Stimulated activated memory B cell treated with anti-CD40 and anti-IgM and Interleukin-4, amounts not matched to agents 10 μg/mL and 1 μg/mL and 100 μg/mL, for 72 hours (primary cell): ENCODE measurements at regions not wholly inside any gene's neighbourhood (a gene's known extent, or its start where the extent isn't known, plus 50 kb on each side); places are given as distances from the start of the nearest gene placed in this dataset.

Source experiments
- ATAC-seq: fragments of 150-1000 bp; cut with Tn5 transposase; 2 replicates; pipeline ENCODE4 v1.10.0; 2021
- H3K27ac Mint-ChIP-seq: one replicate; pipeline ENCODE4 v1.8.0; 2022; ENCODE audit warnings: mild to moderate bottlenecking, mixed read lengths
- H3K27me3 Mint-ChIP-seq: one replicate; pipeline ENCODE4 v1.8.0; 2022; ENCODE audit warnings: mixed read lengths
- H3K36me3 Mint-ChIP-seq: one replicate; pipeline ENCODE4 v1.8.0; 2022; ENCODE audit warnings: mixed read lengths
- H3K4me1 Mint-ChIP-seq: one replicate; pipeline ENCODE4 v1.8.0; 2022; ENCODE audit warnings: mixed read lengths
- H3K4me3 Mint-ChIP-seq: one replicate; pipeline ENCODE4 v1.8.0; 2022; ENCODE audit warnings: mild to moderate bottlenecking, moderate library complexity, mixed read lengths
- H3K9me3 Mint-ChIP-seq: one replicate; pipeline ENCODE4 v1.8.0; 2022; ENCODE audit warnings: mixed read lengths

DNA sequence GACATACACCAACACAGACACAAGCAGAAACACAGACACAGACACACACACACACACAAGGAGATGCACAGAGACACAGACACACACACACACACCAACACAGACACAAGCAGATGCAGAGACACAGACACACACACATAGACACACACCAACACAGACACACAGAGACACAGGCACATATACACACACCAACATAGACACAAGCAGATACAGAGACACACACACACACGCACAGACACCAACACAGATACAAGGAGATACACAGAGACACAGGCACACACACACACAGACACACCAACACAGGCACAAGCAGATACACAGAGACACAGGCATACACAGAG, 347.2 kb upstream of the KLF6 start:
- H3K36me3 Mint-ChIP-seq = no peaks in the 10 kb centered on the region
- H3K9me3 Mint-ChIP-seq = no peaks in the 10 kb centered on the region
- H3K27ac Mint-ChIP-seq = no peak overlapping the region
- no peaks in the 10 kb centered on the region for H3K27me3 Mint-ChIP-seq
- peaks cover 27% of the 10 kb centered on the region for H3K4me1 Mint-ChIP-seq
- ATAC-seq = no peak
- H3K4me3 Mint-ChIP-seq = no peak overlapping the region

DNA sequence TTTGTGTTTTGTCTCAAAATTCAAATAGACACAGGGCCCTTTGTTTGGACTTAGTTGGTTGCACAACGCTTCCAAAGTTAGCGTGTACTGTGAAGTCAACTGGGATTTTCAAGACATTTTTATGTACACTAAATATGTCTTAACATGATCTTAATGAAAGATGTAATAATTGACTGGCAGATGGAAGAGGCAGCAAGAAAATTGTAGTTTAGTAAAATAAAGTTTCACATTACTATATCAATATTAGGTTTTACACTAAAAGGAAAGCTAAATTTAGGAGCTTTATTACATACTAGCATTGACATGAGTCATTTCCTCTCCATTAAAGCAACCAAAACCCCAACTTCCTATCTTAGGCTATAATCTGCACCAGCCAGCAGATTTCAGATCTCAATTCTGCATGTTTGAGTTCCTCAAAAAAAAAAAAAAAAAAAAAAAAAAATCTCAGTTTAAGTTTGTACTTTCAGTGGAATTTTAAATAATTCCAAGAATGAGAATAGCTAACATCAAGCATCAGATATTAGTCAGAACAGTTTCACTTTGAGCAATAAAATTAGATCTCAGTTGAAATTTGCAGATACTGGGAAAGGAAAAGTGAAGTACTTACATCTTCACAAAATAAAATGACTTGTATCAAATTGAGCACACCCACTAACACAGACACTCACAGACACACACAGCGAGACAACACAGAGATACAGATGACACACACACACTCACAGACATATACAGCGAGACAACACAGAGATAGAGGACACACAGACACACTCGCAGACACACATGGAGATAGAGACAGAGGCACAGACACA, 346.6 kb upstream of the KLF6 start:
- no peak overlapping the region for H3K27ac Mint-ChIP-seq
- peak; percentile 83 for ATAC-seq
- H3K27me3 Mint-ChIP-seq = no peaks in the 10 kb centered on the region
- H3K4me3 Mint-ChIP-seq = no peak overlapping the region
- H3K9me3 Mint-ChIP-seq = peaks cover under 1% of the 10 kb centered on the region
- H3K4me1 Mint-ChIP-seq = peaks cover 30% of the 10 kb centered on the region
- H3K36me3 Mint-ChIP-seq = no peaks in the 10 kb centered on the region

DNA sequence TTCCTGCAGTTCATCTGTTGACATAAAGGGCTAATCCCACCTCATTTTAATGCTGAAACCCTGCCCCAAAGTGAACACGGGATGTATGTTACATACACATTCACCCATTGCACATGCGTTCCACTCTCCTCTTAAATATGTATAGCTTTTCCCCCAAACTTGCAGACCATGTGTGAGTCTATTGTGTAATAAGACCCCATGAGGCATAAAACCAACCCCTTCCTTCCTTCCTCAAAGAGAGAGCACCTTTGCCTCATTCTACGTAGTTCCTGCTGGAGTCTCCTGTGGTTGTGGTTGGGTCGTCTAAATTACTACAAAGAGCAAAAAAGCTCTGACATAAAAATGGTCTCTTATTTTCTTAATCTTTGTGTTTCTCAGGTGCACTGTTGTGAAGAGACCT, 345.7 kb upstream of the KLF6 start:
- no peak overlapping the region for H3K27ac Mint-ChIP-seq
- H3K4me3 Mint-ChIP-seq = no peak overlapping the region
- ATAC-seq = no peak
- no peaks in the 10 kb centered on the region for H3K27me3 Mint-ChIP-seq
- H3K9me3 Mint-ChIP-seq = peaks cover 5% of the 10 kb centered on the region
- no peaks in the 10 kb centered on the region for H3K36me3 Mint-ChIP-seq
- H3K4me1 Mint-ChIP-seq = peaks cover 30% of the 10 kb centered on the region

DNA sequence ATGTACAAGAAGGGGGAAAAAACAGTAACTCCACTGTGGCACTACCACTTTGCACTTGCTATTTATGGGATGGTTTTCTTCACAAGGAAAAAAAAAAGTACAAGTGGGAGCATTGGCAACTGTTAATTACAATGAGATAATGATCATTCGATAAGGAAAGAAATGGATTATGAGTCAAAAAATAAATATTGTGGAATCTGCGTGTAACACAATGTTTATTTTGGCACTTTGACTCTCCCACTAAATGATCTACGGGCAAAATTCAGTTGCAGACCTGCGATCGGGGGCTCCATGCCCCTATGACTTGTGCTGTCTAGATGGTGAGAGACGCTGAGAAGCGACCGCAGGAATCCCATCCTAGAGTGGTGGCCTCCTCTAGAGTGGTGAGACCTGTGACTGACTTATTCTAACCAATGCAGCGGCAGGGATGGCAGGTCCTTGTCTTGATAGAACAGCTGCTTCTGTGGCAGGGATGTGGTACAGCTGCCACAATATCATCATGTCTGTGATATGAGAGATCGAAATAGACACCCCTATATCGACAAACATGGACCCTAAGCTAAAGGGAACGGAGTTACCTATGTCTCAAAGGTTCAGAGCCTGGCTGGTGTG, 345.0 kb upstream of the KLF6 start:
- Mint-ChIP-seq H3K9me3 (peaks cover 6% of the 10 kb centered on the region), H3K4me1 (peaks cover 23% of the 10 kb centered on the region), H3K36me3 (peaks cover 4% of the 10 kb centered on the region), H3K27ac (no peak overlapping the region), H3K27me3 (no peaks in the 10 kb centered on the region), H3K4me3 (no peak overlapping the region)
- ATAC-seq = no peak

DNA sequence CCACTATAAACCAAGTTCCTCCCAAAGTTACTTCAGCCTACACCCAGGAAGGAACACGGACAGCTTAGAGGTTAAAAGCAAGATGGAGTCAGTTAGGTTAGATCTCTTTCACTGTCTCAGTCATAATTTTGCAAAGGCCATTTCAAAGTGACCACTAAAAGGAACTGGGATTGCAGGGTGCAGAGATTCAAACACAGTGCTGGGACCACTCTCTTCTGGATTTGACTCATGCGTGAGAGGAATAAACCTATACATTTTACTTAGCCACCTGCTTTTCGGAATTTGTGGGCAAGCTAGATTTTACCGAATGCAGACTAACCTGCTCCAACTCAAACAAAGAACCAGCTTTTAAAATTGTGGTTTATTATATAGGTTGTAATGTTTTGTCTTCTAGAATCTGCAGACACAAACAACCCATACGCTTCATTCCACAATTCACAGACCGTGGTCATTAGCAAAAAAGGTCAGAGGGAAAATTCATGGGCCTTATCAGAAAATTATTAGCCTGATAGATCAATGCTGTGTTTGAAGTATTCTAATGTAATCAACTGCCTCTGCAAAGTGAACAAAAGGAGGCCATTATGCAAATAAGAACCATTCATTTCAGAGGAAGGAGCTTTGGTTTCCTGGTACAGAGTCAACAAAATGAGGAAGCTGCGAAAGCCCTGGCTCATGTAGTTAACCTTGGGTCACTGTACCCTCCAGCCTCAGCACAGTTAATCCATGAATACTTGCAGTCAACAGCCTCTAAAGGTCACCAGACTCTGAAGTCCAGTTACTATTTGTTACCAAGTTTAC, 342.7 kb upstream of the KLF6 start:
- peaks cover 8% of the 10 kb centered on the region for H3K9me3 Mint-ChIP-seq
- peak; percentile 89 for ATAC-seq
- no peak overlapping the region for H3K4me3 Mint-ChIP-seq
- no peaks in the 10 kb centered on the region for H3K27me3 Mint-ChIP-seq
- H3K4me1 Mint-ChIP-seq = peaks cover 21% of the 10 kb centered on the region
- peaks cover 6% of the 10 kb centered on the region for H3K36me3 Mint-ChIP-seq
- H3K27ac Mint-ChIP-seq = peak overlapping the region; percentile 35

DNA sequence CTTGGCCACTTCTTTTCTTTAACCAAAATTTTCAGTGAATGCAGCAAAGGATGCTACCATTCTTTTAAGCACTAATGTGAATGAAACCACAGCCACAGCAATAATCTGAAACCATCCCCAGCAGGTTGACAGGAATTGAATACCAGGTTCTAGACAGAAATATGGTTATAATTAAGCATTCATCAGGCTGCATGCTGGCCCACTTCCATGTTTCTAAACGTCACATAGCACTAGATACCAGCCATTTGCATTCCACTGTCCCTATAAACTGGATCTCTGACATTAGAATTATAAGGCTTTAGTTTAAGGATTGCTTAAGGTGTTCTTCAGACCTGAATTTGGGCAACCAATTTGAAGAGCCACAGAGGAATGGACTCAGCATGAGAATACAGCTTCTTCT, 340.8 kb upstream of the KLF6 start:
- Mint-ChIP-seq H3K9me3 (peaks cover 8% of the 10 kb centered on the region), H3K36me3 (peaks cover 6% of the 10 kb centered on the region)

DNA sequence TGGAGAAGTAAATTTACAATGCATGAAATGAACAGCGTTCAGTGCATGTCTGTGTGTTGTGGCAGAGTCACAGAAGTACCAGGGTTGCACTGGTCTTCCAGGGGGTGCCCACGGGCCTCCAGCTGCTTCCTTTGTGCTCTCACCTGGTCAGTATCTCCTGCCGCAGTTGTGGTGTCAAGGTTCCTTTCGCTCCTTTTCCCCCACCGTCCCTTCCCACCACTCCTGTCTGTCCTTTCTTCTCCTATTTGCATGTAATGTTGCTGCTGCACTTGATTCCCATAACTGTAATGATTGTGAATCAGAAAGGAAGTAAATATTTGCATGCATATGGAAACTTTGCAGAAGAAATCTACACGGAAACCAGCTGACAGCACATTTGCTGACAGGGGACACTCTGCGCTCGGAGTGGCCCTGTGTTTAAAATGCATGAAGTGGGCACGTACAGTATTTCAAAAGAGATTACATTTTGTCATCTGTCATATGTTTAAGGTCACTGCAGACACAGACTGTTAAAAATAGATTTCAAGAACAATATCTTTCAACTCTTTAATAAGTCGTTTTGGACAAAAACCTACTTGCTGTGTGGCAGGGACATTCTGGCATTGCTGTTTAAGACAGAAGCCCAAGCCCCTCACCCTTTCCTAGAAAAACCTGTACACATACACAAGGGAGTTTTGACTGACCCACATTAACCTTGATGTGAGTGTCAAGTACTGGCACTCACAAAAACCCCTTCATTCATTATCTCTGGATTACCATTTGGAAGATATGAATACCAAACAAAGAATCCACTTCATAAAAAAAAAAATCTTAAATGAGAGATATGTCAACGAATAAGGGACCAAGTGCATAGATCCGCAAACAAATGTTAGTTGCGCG, 336.7 kb upstream of the KLF6 start:
- peak; percentile 87 for ATAC-seq

More for the DNA sequence above, 340.8 kb upstream of the KLF6 start:
- Mint-ChIP-seq H3K27ac (no peak overlapping the region), H3K4me3 (no peak overlapping the region), H3K27me3 (no peaks in the 10 kb centered on the region), H3K4me1 (peaks cover 37% of the 10 kb centered on the region)
- no peak for ATAC-seq

DNA sequence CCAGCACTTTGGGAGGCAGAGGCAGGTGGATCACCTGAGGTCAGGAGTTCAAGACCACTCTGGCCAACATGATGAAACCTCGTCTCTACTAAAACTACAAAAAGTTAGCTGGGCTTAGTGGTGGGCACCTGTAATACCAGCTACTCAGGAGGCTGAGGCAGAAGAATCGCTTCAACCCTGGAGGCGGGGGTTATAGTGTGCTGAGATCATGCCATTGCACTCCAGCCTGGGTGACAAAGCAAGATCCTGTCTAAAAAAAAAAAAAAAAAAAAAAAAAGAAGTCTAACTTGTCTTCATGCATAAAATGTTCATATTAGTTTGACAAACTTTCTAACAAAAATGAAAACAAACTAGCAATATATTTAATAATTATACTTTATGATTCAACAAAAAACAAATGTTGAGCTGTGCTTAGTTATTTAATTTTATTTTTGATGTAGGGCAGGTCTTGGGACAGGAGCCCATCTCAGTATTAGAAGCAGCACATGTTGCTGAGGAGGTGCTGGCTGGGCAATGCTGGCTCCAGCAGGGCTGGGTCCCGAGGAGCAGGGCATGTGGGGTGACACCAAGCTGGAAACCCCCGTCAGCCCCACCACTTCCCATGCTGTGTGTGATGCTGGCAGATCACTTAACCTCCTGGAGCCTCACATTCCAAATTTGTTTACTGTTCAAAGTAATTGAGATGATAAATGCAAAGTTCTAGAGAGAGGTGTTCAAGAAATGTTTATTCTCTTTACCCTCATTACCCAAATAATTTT, 335.3 kb upstream of the KLF6 start:
- Mint-ChIP-seq H3K27me3 (no peaks in the 10 kb centered on the region), H3K9me3 (peaks cover 12% of the 10 kb centered on the region), H3K4me3 (no peak overlapping the region), H3K27ac (no peak overlapping the region), H3K4me1 (peaks cover 37% of the 10 kb centered on the region), H3K36me3 (peaks cover 6% of the 10 kb centered on the region)
- peak; percentile 68 for ATAC-seq

More for the DNA sequence above, 336.7 kb upstream of the KLF6 start:
- Mint-ChIP-seq H3K36me3 (peaks cover 6% of the 10 kb centered on the region), H3K27me3 (no peaks in the 10 kb centered on the region), H3K9me3 (peaks cover 16% of the 10 kb centered on the region), H3K4me3 (peak overlapping the region; percentile 62), H3K27ac (peak overlapping the region; percentile 49), H3K4me1 (peaks cover 42% of the 10 kb centered on the region)

DNA sequence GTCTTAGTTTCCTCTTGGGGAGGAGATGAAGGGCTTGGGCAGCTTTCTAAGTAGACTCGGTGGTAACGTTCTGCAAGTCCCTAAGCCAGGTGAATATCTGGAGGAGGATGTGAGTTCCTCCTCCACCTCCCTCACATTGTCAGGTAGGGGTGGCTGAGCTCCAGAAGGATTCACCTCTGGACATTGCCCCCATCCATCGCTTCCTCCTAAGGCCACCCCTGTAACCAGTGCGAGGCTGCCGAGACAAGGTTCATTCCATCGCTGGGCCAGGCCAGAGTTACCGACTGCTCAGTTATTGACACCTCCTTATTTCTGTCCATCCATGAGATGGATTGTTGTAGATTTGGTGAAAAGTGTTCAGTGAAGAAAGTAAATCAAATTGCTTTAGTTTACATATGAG, 334.1 kb upstream of the KLF6 start:
- no peaks in the 10 kb centered on the region for H3K27me3 Mint-ChIP-seq
- no peak overlapping the region for H3K4me3 Mint-ChIP-seq
- peaks cover 8% of the 10 kb centered on the region for H3K9me3 Mint-ChIP-seq
- H3K27ac Mint-ChIP-seq = no peak overlapping the region
- no peak for ATAC-seq
- H3K36me3 Mint-ChIP-seq = peaks cover 6% of the 10 kb centered on the region
- H3K4me1 Mint-ChIP-seq = peaks cover 37% of the 10 kb centered on the region

DNA sequence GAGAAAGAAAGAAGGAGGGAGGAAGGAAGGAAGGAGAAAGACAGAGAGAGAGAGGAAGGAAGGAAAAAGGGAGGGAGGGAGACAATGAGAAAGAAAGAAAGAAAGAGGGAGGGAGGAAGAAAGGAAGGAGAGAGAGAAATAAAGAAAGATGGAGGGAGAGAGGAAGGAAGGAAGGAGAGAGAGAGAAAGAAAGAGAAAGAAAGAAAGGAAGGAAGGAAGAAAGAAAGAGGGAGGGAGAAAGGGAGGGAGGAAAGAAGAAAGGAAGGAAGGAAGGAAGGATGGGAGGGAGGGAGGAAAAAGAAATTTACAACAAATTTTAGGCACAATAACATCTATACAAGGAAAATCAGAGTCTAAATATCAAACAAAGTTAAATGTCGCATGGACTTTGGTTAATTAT, 332.6 kb upstream of the KLF6 start:
- peaks cover 8% of the 10 kb centered on the region for H3K9me3 Mint-ChIP-seq

DNA sequence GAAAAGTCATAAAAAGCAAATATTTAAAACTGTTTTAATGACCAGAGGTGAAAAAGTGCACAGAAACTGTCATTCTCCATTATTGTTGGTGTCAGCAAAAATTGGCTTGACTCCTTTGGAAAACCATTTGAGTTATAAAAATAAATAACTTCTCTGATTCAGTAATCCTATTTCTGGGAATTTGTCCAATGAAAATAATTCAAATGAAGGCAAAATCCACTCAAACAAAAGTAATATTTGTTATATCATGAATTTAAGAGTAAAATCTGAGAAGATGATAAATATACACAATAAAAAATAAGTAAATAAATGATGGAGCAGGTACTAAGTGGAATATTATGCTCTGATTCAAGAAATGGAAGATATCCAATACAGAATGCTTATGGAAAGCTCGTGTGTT, 326.6 kb upstream of the KLF6 start:
- no peak for ATAC-seq
- Mint-ChIP-seq H3K36me3 (peaks cover 6% of the 10 kb centered on the region), H3K27ac (no peak overlapping the region), H3K27me3 (no peaks in the 10 kb centered on the region), H3K9me3 (no peaks in the 10 kb centered on the region), H3K4me3 (no peak overlapping the region), H3K4me1 (peaks cover 21% of the 10 kb centered on the region)

More for the DNA sequence above, 332.6 kb upstream of the KLF6 start:
- ATAC-seq = no peak
- peaks cover 6% of the 10 kb centered on the region for H3K36me3 Mint-ChIP-seq
- H3K4me3 Mint-ChIP-seq = no peak overlapping the region
- peak overlapping the region; percentile 40 for H3K27ac Mint-ChIP-seq
- peaks cover 30% of the 10 kb centered on the region for H3K4me1 Mint-ChIP-seq
- no peaks in the 10 kb centered on the region for H3K27me3 Mint-ChIP-seq

DNA sequence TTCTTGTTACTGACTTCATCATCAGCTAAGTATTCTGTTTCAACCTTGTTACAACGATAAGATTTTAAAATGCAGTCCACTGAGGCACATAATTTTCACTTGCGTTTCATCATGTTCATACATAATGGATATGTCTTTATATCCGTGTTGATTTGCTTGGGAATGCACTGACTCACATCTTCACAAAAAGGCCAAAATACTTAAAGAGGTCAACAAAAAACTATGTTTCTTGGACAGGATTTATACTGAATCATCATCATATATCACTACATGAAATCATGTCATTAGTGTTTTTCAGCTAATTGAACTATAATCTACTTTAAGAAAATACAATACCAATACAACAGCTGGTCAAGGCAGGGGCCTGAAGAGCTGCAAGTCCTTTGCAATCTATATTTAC, 324.5 kb upstream of the KLF6 start:
- Mint-ChIP-seq H3K36me3 (no peaks in the 10 kb centered on the region), H3K27me3 (no peaks in the 10 kb centered on the region), H3K4me3 (no peak overlapping the region), H3K27ac (no peak overlapping the region), H3K4me1 (peaks cover 21% of the 10 kb centered on the region), H3K9me3 (no peaks in the 10 kb centered on the region)
- no peak for ATAC-seq

DNA sequence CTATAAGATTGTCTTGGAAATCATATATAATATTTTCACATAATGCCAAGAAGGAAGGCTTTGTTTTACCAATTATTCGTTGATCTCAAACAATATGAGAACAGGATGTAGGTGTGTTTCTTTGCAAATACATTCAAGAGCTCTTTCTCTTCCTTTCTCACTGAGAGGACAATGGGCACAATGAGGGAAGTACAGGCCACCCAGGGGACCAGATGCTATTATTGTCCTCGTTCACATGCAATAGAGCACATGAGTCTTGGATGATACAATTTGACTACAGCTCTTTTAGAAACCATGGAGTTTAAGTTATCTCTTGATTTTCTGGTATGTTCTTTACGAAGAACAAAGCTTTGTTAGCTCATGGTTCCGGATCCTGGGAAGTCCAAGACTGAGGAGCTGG, 323.7 kb upstream of the KLF6 start:
- H3K27ac Mint-ChIP-seq = peak overlapping the region; percentile 76
- no peaks in the 10 kb centered on the region for H3K27me3 Mint-ChIP-seq
- no peak overlapping the region for H3K4me3 Mint-ChIP-seq
- peaks cover 21% of the 10 kb centered on the region for H3K4me1 Mint-ChIP-seq
- ATAC-seq = peak; percentile 76
- H3K9me3 Mint-ChIP-seq = no peaks in the 10 kb centered on the region
- H3K36me3 Mint-ChIP-seq = no peaks in the 10 kb centered on the region

DNA sequence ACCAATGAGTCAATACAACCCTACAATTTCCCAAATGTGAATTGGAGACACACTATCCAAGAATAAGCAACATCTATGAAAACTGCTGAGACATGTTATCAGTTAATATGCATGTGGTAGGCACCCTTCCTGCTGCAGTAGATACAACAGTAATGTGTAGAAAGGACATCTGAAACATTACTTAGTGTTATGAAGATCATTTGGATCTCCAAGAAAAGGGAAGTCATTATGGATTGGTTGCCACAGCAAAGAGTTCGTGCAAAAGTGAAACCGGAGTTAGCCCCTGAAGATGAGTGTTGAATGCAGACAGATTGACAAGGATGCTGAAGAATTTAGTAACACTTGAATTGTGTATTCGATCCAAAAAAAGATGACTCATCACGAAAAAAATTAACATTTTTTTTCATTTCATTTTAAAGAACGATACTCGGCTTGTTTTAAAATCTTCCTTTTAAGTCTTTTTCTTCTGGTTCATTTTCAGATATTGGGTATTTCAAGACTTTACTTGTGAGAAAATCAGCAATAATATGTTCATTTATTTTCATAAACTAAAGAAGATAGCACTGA, 322.4 kb upstream of the KLF6 start:
- Mint-ChIP-seq H3K9me3 (no peaks in the 10 kb centered on the region), H3K27me3 (no peaks in the 10 kb centered on the region), H3K4me3 (no peak overlapping the region), H3K36me3 (no peaks in the 10 kb centered on the region), H3K27ac (no peak overlapping the region), H3K4me1 (peaks cover 23% of the 10 kb centered on the region)
- no peak for ATAC-seq
